Osteoblast (primary cell): ENCODE measurements at regions not wholly inside any gene's neighbourhood (a gene's known extent, or its start where the extent isn't known, plus 50 kb on each side); places are given as distances from the start of the nearest gene placed in this dataset.
A peak's percentile ranks its signal among the peaks of the same experiment; 100 is the strongest.

Experiments
- DNase-seq: peaks from one replicate; pipeline ENCODE4 v3.0.0; 2011; ENCODE audit warnings: low spot score, mixed read lengths; ENCODE audit not compliant: insufficient read length; ENCODE audit errors: missing footprints
- H2AFZ ChIP-seq: 2 replicates; pipeline ENCODE4 v1.6.0; 2011; ENCODE audit warnings: mild to moderate bottlenecking, low read length
- H3K27ac ChIP-seq: 2 replicates; pipeline ENCODE4 v1.5.1; 2011; ENCODE audit warnings: mild to moderate bottlenecking, low read depth, low read length, moderate library complexity
- H3K27me3 ChIP-seq: 2 replicates; pipeline ENCODE4 v1.6.0; 2012; ENCODE audit warnings: mild to moderate bottlenecking, control low read depth, inconsistent platforms, low read length, moderate library complexity; ENCODE audit not compliant: insufficient read depth
- H3K36me3 ChIP-seq: 2 replicates; pipeline ENCODE4 v1.5.1; 2011; ENCODE audit warnings: mild to moderate bottlenecking, low read length, control low read depth, moderate library complexity; ENCODE audit not compliant: insufficient read depth
- H3K4me1 ChIP-seq: 2 replicates; pipeline ENCODE4 v1.5.1; 2011; ENCODE audit warnings: mild to moderate bottlenecking, low read length, control low read depth, moderate library complexity; ENCODE audit not compliant: insufficient read depth
- H3K4me2 ChIP-seq: 2 replicates; pipeline ENCODE4 v1.6.0; 2011; ENCODE audit warnings: mild to moderate bottlenecking, low read length; ENCODE audit not compliant: insufficient read depth
- H3K4me3 ChIP-seq: fragments of 200-600 bp; sonication (generic); 3 replicates; pipeline ENCODE4 v1.5.1; 2012; ENCODE audit warnings: mild to moderate bottlenecking, low read length, inconsistent platforms; ENCODE audit not compliant: insufficient read depth
- H3K79me2 ChIP-seq: 2 replicates; pipeline ENCODE4 v1.6.0; 2012; ENCODE audit warnings: mild to moderate bottlenecking, low read length, control low read depth, inconsistent platforms; ENCODE audit not compliant: insufficient read depth
- H3K9me3 ChIP-seq: 2 replicates; pipeline ENCODE4 v1.5.1; 2011; ENCODE audit warnings: low read depth, low read length, control low read depth
- H4K20me1 ChIP-seq: 2 replicates; pipeline ENCODE4 v1.6.0; 2012; ENCODE audit warnings: mild to moderate bottlenecking, low read length, control low read depth; ENCODE audit not compliant: insufficient read depth
- TF ChIP-seq, protein P1 (sequence below): IDR thresholded peaks from 2 replicates; pipeline ENCODE4 v1.5.1; 2011; ENCODE audit warnings: mild to moderate bottlenecking, low read depth, low read length, moderate library complexity; ENCODE audit errors: extremely low read depth

DNA sequence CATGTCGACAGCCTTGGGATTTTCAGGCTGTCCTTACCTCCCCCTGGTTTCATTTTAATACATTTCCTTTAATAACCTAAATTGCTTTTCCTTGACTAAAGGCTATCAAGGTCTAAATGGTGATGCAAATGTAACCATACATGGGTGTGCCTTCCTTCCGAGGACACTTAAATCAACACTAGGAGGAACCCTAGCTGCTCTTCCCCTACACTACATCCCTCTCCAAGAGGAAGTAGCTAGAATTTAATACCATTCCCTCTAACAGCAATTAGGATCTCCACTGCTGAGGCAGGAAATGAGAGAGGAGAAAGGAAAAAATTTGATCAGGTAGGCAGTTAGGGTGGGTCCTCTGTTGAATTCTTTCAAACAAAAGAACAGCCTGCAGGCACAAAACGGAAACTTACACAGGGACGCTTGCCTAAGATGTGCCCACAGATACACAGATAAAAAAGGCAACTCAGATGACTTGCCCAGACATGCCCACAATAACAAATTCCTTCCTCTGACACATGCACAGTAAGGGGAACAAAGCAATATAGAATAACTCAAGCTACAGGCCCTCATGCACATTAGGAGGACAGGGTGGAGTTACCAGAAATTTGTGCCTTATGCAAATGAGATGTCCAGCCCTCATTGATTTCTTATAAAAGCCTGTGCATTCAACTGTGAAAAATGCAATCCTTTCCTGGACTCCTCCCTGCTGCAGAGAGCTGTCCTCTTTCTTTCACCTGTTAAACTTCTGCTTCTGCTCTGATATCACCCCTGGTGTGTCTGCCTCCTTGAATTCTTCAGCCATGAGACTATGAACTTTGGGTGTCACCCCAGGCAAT, 1024.4 kb upstream of the CADM2 start:
- Histone ChIP-seq H3K4me1 (no peaks in the 10 kb centered on the region), H3K9me3 (peaks cover 7% of the 10 kb centered on the region), H3K27ac (no peak overlapping the region), H3K4me3 (no peak overlapping the region), H3K27me3 (no peaks in the 10 kb centered on the region), H3K36me3 (no peaks in the 10 kb centered on the region), H4K20me1 (no peaks in the 10 kb centered on the region), H3K79me2 (no peaks in the 10 kb centered on the region), H3K4me2 (no peak overlapping the region), H2AFZ (peak overlapping the region; percentile 56)
- no peak for DNase-seq
- TF ChIP-seq, protein P1, sequence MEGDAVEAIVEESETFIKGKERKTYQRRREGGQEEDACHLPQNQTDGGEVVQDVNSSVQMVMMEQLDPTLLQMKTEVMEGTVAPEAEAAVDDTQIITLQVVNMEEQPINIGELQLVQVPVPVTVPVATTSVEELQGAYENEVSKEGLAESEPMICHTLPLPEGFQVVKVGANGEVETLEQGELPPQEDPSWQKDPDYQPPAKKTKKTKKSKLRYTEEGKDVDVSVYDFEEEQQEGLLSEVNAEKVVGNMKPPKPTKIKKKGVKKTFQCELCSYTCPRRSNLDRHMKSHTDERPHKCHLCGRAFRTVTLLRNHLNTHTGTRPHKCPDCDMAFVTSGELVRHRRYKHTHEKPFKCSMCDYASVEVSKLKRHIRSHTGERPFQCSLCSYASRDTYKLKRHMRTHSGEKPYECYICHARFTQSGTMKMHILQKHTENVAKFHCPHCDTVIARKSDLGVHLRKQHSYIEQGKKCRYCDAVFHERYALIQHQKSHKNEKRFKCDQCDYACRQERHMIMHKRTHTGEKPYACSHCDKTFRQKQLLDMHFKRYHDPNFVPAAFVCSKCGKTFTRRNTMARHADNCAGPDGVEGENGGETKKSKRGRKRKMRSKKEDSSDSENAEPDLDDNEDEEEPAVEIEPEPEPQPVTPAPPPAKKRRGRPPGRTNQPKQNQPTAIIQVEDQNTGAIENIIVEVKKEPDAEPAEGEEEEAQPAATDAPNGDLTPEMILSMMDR = no peak

DNA sequence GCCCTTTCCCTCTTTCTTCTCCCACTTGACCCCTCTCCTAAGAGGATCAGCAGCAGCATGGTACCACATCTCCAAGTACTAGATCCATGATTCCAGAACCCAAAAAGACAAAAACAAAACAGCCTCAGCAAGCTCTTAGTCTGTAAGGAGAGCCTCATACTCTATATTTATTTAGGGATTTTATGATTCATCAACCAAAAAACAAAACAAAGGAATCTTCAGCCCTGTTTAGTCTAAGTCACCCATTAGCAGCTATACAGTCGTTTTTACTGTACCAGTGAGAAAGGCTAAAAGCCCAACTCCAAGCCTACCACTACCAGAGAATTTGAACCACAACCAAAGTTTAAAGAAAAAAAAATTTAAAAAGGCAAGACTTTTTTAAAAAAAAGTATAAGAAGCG, 1020.3 kb upstream of the CADM2 start:
- H3K4me2 ChIP-seq = no peak overlapping the region
- peaks cover 6% of the 10 kb centered on the region for H3K9me3 ChIP-seq
- no peak for DNase-seq
- no peak overlapping the region for H3K27ac ChIP-seq
- TF ChIP-seq, protein P1 = no peak
- no peaks in the 10 kb centered on the region for H3K79me2 ChIP-seq
- H4K20me1 ChIP-seq = no peaks in the 10 kb centered on the region
- H3K4me3 ChIP-seq = no peak overlapping the region
- H3K36me3 ChIP-seq = no peaks in the 10 kb centered on the region
- no peaks in the 10 kb centered on the region for H3K4me1 ChIP-seq
- no peaks in the 10 kb centered on the region for H3K27me3 ChIP-seq
- H2AFZ ChIP-seq = no peak overlapping the region

GRCh38 chr3:83941990-83942745, 1016.6 kb upstream of the CADM2 start:
- no peak overlapping the region for H2AFZ ChIP-seq
- H3K4me3 ChIP-seq = no peak overlapping the region
- no peaks in the 10 kb centered on the region for H4K20me1 ChIP-seq
- no peaks in the 10 kb centered on the region for H3K36me3 ChIP-seq
- peak; percentile 3 for DNase-seq
- no peaks in the 10 kb centered on the region for H3K79me2 ChIP-seq
- H3K9me3 ChIP-seq = peaks cover 6% of the 10 kb centered on the region
- no peaks in the 10 kb centered on the region for H3K4me1 ChIP-seq
- no peak overlapping the region for H3K27ac ChIP-seq
- H3K4me2 ChIP-seq = no peak overlapping the region
- H3K27me3 ChIP-seq = no peaks in the 10 kb centered on the region
- TF ChIP-seq, protein P1 = no peak

DNA sequence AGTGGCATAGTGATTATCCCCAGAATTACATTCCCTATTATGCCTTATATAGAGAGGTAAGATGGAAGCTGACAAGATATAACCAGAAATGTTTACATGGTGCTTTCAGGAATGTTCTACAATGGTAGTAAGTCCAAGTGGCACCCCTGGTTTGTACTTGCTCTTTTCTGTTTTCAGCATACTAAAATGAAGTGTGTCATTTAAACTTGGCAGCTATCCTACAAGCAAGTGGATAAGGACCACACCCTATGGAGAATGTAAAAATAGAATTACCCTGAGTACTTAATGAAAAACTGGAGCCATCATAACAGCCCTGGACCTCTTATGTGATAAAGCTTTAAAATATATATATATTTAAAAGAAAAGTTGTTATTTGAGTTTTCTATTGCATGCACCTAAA, 1012.7 kb upstream of the CADM2 start:
- DNase-seq = no peak
- Histone ChIP-seq H3K27ac (no peak overlapping the region), H4K20me1 (no peaks in the 10 kb centered on the region), H3K4me1 (no peaks in the 10 kb centered on the region), H3K79me2 (no peaks in the 10 kb centered on the region), H2AFZ (no peak overlapping the region), H3K27me3 (no peaks in the 10 kb centered on the region), H3K4me3 (no peak overlapping the region), H3K36me3 (no peaks in the 10 kb centered on the region), H3K9me3 (peaks cover 6% of the 10 kb centered on the region), H3K4me2 (no peak overlapping the region)
- TF ChIP-seq, protein P1 = no peak
